Fibroblast of the aortic adventitia (primary cell): ENCODE measurements at regions not wholly inside any gene's neighbourhood (a gene's known extent, or its start where the extent isn't known, plus 50 kb on each side); places are given as distances from the start of the nearest gene placed in this dataset.

ENCODE experiments used
- DNase-seq: peaks from one replicate; pipeline ENCODE4 v3.0.0-alpha.2; 2010; ENCODE audit warnings: low read depth
- H3K4me3 ChIP-seq: 2 replicates; pipeline ENCODE4 v1.5.1; 2011; ENCODE audit warnings: low read depth, mild to moderate bottlenecking, control low read depth, low read length, moderate library complexity
- CTCF ChIP-seq: IDR thresholded peaks from 2 replicates; pipeline ENCODE4 v1.5.1; 2011; ENCODE audit warnings: mild to moderate bottlenecking, low read length, control low read depth, inconsistent platforms; ENCODE audit not compliant: insufficient read depth

GRCh38 chr13:73934215-73934641, 200.0 kb downstream of the KLF12 start:
- no peak overlapping the region for H3K4me3 ChIP-seq
- no peak for TF ChIP-seq CTCF
- DNase-seq: no peak

GRCh38 chr13:73933795-73934194, 200.4 kb downstream of the KLF12 start:
- no peak for DNase-seq
- no peak for TF ChIP-seq CTCF
- no peak overlapping the region for H3K4me3 ChIP-seq

GRCh38 chr13:73932091-73932490, 202.1 kb downstream of the KLF12 start:
- no peak for DNase-seq
- H3K4me3 ChIP-seq: no peak overlapping the region
- TF ChIP-seq CTCF: no peak

- no peak for DNase-seq
- no peak overlapping the region for H3K4me3 ChIP-seq
- TF ChIP-seq CTCF: no peak
Measured at GRCh38 chr13:73929287-73929932, 204.8 kb downstream of the KLF12 start.

- no peak for DNase-seq
- no peak for TF ChIP-seq CTCF
- H3K4me3 ChIP-seq: no peak overlapping the region
Measured at GRCh38 chr13:73924607-73925006, 209.6 kb downstream of the KLF12 start.

- no peak overlapping the region for H3K4me3 ChIP-seq
- TF ChIP-seq CTCF: no peak
- peak; percentile 68 for DNase-seq
Measured at GRCh38 chr13:73922493-73923393, 211.5 kb downstream of the KLF12 start.
